ENCODE measurements at regions not wholly inside any gene's neighbourhood (a gene's known extent, or its start where the extent isn't known, plus 50 kb on each side); places are given as distances from the start of the nearest gene placed in this dataset.

GRCh38 chrX:8870411-8870810, 69.2 kb upstream of the FAM9A start:
- no peak for DNase-seq (ENCODE audit: low read depth in 2 of 3, low spot score in 2 of 3)

GRCh38 chrX:8869812-8870211, 68.6 kb upstream of the FAM9A start:
- DNase-seq (ENCODE audit: low read depth in 2 of 3, low spot score in 2 of 3), result no peak

DNA sequence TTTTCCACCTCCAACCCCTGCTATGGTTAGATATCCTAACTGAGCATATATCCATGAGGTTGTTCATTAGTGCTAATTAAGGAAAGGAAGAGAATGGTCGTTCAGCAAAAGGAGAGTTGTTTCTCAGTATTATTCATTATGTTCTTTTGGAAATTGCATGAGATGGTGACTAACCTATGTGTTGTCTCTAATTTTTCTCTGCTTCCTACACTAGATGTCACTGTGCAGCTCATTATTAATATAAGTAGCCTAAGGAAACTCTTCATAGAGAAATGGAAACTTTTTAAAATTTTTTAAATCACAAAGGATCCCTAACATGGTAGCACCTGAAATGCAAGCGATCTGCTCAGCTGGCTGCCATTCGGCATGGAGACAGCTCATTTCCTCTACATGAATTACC, 67.7 kb upstream of the FAM9A start:
- peak in 1 of 3 donors; percentile 12 for DNase-seq (ENCODE audit: low read depth in 2 of 3, low spot score in 2 of 3)

DNA sequence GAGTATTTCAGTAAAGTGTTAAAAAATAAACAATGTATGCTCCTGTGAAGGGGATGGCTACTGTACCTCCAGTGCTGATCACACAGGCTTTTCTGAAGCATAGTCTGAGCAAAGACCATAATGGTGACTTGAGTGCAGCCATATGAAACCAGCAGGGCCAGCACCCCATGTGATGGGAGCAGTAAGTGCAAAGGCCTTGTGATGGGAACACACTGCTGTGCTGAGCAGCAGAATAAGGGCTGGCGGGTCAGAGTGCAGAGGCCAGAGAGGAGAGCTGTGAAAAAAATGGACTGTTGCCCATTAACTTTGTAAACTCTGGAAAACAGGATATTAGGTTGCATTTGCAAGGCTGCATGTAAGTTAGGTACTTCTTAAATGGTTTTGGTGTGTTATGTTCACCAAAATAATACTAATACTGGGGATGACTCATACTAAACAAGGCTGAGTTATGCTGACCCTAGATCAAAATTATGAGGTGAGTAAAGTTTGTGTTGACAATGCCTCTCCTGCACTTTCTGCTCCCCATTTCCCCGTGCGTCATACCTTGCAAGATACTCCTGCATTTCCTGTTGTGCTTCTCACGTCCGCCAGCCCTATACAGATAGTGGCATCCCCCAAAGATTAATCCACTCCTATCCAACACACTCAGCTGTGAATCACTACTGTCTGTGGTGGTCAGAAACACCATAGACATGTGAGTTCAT, 67.0 kb upstream of the FAM9A start:
- no peak for DNase-seq (ENCODE audit: low read depth in 2 of 3, low spot score in 2 of 3)

DNA sequence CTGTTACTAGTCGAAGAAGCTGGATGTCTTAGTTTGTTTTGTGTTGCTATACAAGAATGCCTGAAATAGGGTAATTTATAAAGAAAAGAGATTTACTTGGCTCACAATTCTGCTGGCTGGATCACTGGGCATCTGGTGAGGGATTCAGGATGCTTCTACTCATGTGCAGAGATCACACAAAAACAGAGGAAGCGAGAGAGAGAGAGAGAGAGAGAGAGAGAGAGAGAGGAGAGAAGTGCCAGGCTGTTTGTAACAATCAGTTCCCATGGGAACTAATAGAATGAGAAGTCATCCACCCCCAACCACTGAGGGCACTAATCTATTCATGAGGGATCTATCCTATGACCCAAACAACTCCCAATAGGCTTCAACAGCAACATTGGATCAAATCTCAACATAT, 66.2 kb upstream of the FAM9A start:
- DNase-seq (ENCODE audit: low read depth in 2 of 3, low spot score in 2 of 3), result no peak

- DNase-seq (ENCODE audit: low read depth in 2 of 3, low spot score in 2 of 3), result peak in 2 of 3 donors; percentile 40 to 72
These were observed 63.0 kb upstream of the FAM9A start for GRCh38 chrX:8864161-8864560.

DNA sequence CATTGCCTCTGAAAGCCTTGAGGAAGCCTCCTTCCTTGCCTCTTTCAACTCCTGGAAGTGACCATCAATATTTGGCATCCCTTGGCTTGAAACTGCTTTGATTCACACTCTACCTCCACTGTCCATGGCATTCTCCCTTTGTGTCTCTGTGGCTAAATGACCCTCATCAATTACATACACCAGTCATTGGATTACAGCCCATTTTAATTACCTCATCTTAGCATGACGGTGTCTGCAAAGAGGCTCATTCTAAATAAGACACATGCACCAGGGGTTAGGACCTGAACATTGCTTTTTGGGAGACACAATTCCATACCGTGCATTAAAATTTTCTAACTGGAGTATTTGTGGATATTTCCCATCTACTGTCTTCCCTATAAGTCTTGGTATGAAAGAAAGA, 60.7 kb upstream of the FAM9A start:
- DNase-seq (ENCODE audit: low read depth in 2 of 3, low spot score in 2 of 3), result no peak

DNA sequence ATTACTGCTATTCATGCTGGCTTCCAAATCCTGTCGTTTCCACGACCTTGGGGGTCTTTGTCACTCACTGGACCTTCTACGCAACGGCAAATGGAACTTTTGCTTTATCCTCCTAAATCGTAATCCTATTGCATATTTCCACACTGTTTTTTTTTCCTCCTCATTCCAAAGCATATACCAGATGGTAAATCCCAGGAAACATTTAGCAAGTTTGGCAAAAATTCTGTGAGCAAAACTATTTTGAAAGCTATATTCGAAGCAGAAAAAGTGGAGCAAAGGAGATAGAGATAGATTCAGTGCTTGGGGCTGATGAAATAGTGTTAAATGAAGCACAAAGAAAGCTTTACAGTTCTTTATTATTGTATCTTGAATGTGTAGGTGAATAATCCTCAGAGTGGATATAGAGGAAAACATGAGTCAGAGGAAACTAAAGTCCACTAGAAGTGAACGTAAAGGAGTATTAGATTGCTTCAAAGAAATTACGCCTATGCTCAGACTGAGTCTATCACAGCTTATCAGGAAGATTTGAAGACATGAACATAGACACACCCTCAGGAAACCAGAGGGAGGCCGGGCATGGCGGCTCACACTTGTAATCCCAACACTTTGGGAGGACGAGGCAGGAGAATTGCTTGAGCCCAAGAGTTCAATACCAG, 50.2 kb upstream of the FAM9A start:
- DNase-seq (ENCODE audit: low read depth in 2 of 3, low spot score in 2 of 3), result no peak
